B cell (primary cell): ENCODE measurements at regions not wholly inside any gene's neighbourhood (a gene's known extent, or its start where the extent isn't known, plus 50 kb on each side); places are given as distances from the start of the nearest gene placed in this dataset.

Source experiments
- EZH2 ChIP-seq: IDR thresholded peaks from 2 replicates; pipeline ENCODE4 v1.6.1; 2012; ENCODE audit warnings: borderline replicate concordance, low read depth, mild to moderate bottlenecking, moderate library complexity, low read length; ENCODE audit not compliant: insufficient read depth, poor library complexity, severe bottlenecking
- TF ChIP-seq, protein P1 (sequence below): fragments of 200-600 bp; IDR thresholded peaks from one replicate; pipeline ENCODE4 v1.8.0; 2022; ENCODE audit warnings: antibody characterized with exemption, mild to moderate bottlenecking

GRCh38 chr20:6715401-6715941 is 52.0 kb upstream of the BMP2 start:
- TF ChIP-seq, protein P1, sequence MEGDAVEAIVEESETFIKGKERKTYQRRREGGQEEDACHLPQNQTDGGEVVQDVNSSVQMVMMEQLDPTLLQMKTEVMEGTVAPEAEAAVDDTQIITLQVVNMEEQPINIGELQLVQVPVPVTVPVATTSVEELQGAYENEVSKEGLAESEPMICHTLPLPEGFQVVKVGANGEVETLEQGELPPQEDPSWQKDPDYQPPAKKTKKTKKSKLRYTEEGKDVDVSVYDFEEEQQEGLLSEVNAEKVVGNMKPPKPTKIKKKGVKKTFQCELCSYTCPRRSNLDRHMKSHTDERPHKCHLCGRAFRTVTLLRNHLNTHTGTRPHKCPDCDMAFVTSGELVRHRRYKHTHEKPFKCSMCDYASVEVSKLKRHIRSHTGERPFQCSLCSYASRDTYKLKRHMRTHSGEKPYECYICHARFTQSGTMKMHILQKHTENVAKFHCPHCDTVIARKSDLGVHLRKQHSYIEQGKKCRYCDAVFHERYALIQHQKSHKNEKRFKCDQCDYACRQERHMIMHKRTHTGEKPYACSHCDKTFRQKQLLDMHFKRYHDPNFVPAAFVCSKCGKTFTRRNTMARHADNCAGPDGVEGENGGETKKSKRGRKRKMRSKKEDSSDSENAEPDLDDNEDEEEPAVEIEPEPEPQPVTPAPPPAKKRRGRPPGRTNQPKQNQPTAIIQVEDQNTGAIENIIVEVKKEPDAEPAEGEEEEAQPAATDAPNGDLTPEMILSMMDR, result no peak
- no peak for TF ChIP-seq EZH2
